HL-60 (cell line): ENCODE measurements at regions not wholly inside any gene's neighbourhood (a gene's known extent, or its start where the extent isn't known, plus 50 kb on each side); places are given as distances from the start of the nearest gene placed in this dataset.

ENCODE experiments used
- DNase-seq, 2 experiments: peaks; one replicate each; pipeline ENCODE4 v3.0.0-alpha.2; 2010 to 2020; ENCODE audit warnings: low read depth in 1 of 2, low spot score in 1 of 2
- H3K27ac ChIP-seq: fragments of 250-450 bp; sonication (Bioruptor Pico); replicated peaks from 2 replicates; pipeline ENCODE4 v1.5.1; 2020; ENCODE audit warnings: mild to moderate bottlenecking, moderate library complexity
- H3K27me3 ChIP-seq: fragments of 250-450 bp; sonication (Bioruptor Pico); 2 replicates; pipeline ENCODE4 v1.5.1; 2021; ENCODE audit warnings: mild to moderate bottlenecking, moderate library complexity; ENCODE audit not compliant: insufficient read depth, poor library complexity, severe bottlenecking
- H3K4me3 ChIP-seq: replicated peaks from 2 replicates; pipeline ENCODE4 v1.5.1; 2011; ENCODE audit warnings: mild to moderate bottlenecking, control low read depth, low read length; ENCODE audit not compliant: insufficient read depth
- CTCF ChIP-seq: IDR thresholded peaks from one replicate; pipeline ENCODE4 v1.5.1; 2011; ENCODE audit warnings: low read length, control low read depth, inconsistent platforms; ENCODE audit not compliant: insufficient read depth
- GABPA ChIP-seq: IDR thresholded peaks from 2 replicates; pipeline ENCODE4 v1.6.1; 2012; ENCODE audit warnings: low read depth
- POLR2AphosphoS5 ChIP-seq: IDR thresholded peaks from 2 replicates; pipeline ENCODE4 v1.6.1; 2012; ENCODE audit warnings: low read depth
- SPI1 ChIP-seq: IDR thresholded peaks from 2 replicates; pipeline ENCODE4 v1.6.1; 2012; ENCODE audit warnings: low read depth, mild to moderate bottlenecking, borderline replicate concordance
- TF ChIP-seq, protein P1 (sequence below): IDR thresholded peaks from 2 replicates; pipeline ENCODE4 v1.6.1; 2012; ENCODE audit warnings: low read depth; ENCODE audit not compliant: insufficient replicate concordance

- no peak for DNase-seq
- Histone ChIP-seq H3K27me3 (no peaks in the 10 kb centered on the region), H3K27ac (no peak overlapping the region), H3K4me3 (no peak overlapping the region)
- TF ChIP-seq GABPA, result no peak
- no peak for TF ChIP-seq SPI1
- TF ChIP-seq POLR2AphosphoS5, result no peak
- no peak for TF ChIP-seq CTCF
- TF ChIP-seq, protein P1, sequence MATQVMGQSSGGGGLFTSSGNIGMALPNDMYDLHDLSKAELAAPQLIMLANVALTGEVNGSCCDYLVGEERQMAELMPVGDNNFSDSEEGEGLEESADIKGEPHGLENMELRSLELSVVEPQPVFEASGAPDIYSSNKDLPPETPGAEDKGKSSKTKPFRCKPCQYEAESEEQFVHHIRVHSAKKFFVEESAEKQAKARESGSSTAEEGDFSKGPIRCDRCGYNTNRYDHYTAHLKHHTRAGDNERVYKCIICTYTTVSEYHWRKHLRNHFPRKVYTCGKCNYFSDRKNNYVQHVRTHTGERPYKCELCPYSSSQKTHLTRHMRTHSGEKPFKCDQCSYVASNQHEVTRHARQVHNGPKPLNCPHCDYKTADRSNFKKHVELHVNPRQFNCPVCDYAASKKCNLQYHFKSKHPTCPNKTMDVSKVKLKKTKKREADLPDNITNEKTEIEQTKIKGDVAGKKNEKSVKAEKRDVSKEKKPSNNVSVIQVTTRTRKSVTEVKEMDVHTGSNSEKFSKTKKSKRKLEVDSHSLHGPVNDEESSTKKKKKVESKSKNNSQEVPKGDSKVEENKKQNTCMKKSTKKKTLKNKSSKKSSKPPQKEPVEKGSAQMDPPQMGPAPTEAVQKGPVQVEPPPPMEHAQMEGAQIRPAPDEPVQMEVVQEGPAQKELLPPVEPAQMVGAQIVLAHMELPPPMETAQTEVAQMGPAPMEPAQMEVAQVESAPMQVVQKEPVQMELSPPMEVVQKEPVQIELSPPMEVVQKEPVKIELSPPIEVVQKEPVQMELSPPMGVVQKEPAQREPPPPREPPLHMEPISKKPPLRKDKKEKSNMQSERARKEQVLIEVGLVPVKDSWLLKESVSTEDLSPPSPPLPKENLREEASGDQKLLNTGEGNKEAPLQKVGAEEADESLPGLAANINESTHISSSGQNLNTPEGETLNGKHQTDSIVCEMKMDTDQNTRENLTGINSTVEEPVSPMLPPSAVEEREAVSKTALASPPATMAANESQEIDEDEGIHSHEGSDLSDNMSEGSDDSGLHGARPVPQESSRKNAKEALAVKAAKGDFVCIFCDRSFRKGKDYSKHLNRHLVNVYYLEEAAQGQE, result no peak
Measured at GRCh38 chr11:70501933-70502540, 103.7 kb downstream of the CTTN start.

GRCh38 chr11:70502677-70503467 is 104.5 kb downstream of the CTTN start:
- Histone ChIP-seq H3K27ac (no peak overlapping the region), H3K4me3 (no peak overlapping the region), H3K27me3 (no peaks in the 10 kb centered on the region)
- no peak for DNase-seq
- TF ChIP-seq CTCF, result no peak
- no peak for TF ChIP-seq GABPA
- TF ChIP-seq SPI1, result no peak
- TF ChIP-seq POLR2AphosphoS5, result no peak
- TF ChIP-seq, protein P1, result no peak

- H3K4me3 ChIP-seq, result no peak overlapping the region
- no peaks in the 10 kb centered on the region for H3K27me3 ChIP-seq
- DNase-seq, result no peak
- TF ChIP-seq, protein P1, result no peak
- TF ChIP-seq POLR2AphosphoS5 (no peak), SPI1 (no peak), CTCF (no peak), GABPA (no peak)
- no peak overlapping the region for H3K27ac ChIP-seq
Measured at GRCh38 chr11:70503468-70504221, 105.3 kb downstream of the CTTN start.
